ENCODE measurements at regions not wholly inside any gene's neighbourhood (a gene's known extent, or its start where the extent isn't known, plus 50 kb on each side); places are given as distances from the start of the nearest gene placed in this dataset.

- TF ChIP-seq ZFX (IDR thresholded peaks at IDR 0.05; ENCODE audit: borderline replicate concordance) = no peak
- TF ChIP-seq, protein P1, sequence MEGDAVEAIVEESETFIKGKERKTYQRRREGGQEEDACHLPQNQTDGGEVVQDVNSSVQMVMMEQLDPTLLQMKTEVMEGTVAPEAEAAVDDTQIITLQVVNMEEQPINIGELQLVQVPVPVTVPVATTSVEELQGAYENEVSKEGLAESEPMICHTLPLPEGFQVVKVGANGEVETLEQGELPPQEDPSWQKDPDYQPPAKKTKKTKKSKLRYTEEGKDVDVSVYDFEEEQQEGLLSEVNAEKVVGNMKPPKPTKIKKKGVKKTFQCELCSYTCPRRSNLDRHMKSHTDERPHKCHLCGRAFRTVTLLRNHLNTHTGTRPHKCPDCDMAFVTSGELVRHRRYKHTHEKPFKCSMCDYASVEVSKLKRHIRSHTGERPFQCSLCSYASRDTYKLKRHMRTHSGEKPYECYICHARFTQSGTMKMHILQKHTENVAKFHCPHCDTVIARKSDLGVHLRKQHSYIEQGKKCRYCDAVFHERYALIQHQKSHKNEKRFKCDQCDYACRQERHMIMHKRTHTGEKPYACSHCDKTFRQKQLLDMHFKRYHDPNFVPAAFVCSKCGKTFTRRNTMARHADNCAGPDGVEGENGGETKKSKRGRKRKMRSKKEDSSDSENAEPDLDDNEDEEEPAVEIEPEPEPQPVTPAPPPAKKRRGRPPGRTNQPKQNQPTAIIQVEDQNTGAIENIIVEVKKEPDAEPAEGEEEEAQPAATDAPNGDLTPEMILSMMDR (IDR thresholded peaks at IDR 0.05) = no peak
- no peak overlapping the region for H3K27ac ChIP-seq
These were observed 52.4 kb upstream of the LRRC8B start for GRCh38 chr1:89472253-89472652.

- H3K27ac ChIP-seq = no peak overlapping the region
- TF ChIP-seq, protein P1 (IDR thresholded peaks at IDR 0.05) = no peak
- no peak for TF ChIP-seq ZFX (IDR thresholded peaks at IDR 0.05; ENCODE audit: borderline replicate concordance)
These were observed 51.7 kb upstream of the LRRC8B start for GRCh38 chr1:89472886-89473417.
